ENCODE measurements at regions not wholly inside any gene's neighbourhood (a gene's known extent, or its start where the extent isn't known, plus 50 kb on each side); places are given as distances from the start of the nearest gene placed in this dataset.

DNA sequence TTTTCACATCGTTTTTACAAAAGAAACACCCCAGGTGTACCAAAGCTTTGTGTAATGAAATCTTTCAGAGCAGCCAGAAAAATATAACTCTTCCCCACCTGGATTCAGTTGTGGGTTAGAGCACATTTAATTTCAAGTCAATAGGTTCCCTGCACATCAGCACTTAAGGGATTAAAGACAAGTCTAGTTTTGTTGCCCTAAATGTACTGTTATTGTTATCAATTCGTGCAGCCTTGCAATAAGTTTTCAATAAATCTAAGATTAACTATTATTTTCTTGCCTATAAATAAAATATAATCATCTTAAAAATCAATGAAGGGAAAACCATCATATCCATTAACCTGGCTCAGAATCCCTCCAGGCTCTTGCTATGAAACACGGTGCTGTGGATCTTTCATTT, 172.5 kb upstream of the CDIN1 start:
- no peak for DNase-seq
- no CpG with 5 or more reads among the region's 3 CpGs for WGBS, 2 experiments (ENCODE audit: extremely low coverage in 2 of 2, insufficient read length in 1 of 2)
- Histone ChIP-seq H3K9ac (ENCODE audit: low read depth, low read length) (no peak overlapping the region), H2BK20ac (ENCODE audit: low read depth, low read length) (peak overlapping the region; percentile 46; the same call in 1 of the 2 replicates), H3K56ac (ENCODE audit: extremely low read depth, insufficient read depth, low read length) (no peak overlapping the region), H3K18ac (ENCODE audit: low read depth, low read length) (peak overlapping the region; percentile 35; the same call in 1 of the 2 replicates), H3K4me1 (ENCODE audit: control insufficient read depth, insufficient read depth, low read length) (peaks cover 7% of the 10 kb centered on the region; the same call in 1 of the 2 replicates), H2BK15ac (ENCODE audit: low read depth, low read length) (peak overlapping the region; percentile 74; the same call in 1 of the 3 replicates), H3K27ac (ENCODE audit: insufficient read depth, low read length) (no peak overlapping the region), H3K23ac (ENCODE audit: low read depth, low read length) (no peak overlapping the region; the same call in 1 of the 2 replicates), H4K8ac (ENCODE audit: low read depth in 2 of 2, low read length in 2 of 2) (peak overlapping the region in 1 of 2 experiments; percentile 50; a peak in 2 of 4 replicates), H3K14ac (replicated peaks; ENCODE audit: low read depth, low read length) (0 out of 2 replicates have a peak overlapping the region, but pooled peaks have one; percentile 14), H2BK5ac (ENCODE audit: low read depth, low read length, poor library complexity, severe bottlenecking) (no peak overlapping the region), H2AFZ (replicated peaks; ENCODE audit: low read length, poor library complexity) (no peak overlapping the region), H3K4me3 (ENCODE audit: insufficient read depth, low read depth, low read length) (no peak overlapping the region), H2BK120ac (ENCODE audit: low read depth, low read length) (peak overlapping the region; percentile 53; the same call in 1 of the 2 replicates), H3K79me1 (ENCODE audit: low read depth in 1 of 2, low read length in 2 of 2) (no peaks in the 10 kb centered on the region), H3K4ac (ENCODE audit: low read depth, low read length) (peak overlapping the region; percentile 19; the same call in 1 of the 2 replicates), H4K5ac (ENCODE audit: low read depth, low read length) (no peak overlapping the region), H3K9me1 (ENCODE audit: insufficient read depth, low read length) (no peaks in the 10 kb centered on the region), H2AK5ac (ENCODE audit: low read depth, low read length) (no peak overlapping the region), H3K36me3 (ENCODE audit: control insufficient read depth, insufficient read depth, low read length) (no peaks in the 10 kb centered on the region), H3K4me2 (ENCODE audit: low read depth, low read length) (no peak overlapping the region), H3K9me3 (ENCODE audit: control insufficient read depth, insufficient read depth, low read length) (no peaks in the 10 kb centered on the region), H3K27me3 (ENCODE audit: control insufficient read depth, insufficient read depth, low read length) (no peaks in the 10 kb centered on the region), H4K91ac (ENCODE audit: insufficient read depth, low read depth, low read length) (no peak overlapping the region; the same call in 1 of the 2 replicates), H4K20me1 (ENCODE audit: insufficient read depth, low read length) (no peaks in the 10 kb centered on the region), H2AK9ac (replicated peaks; ENCODE audit: low read depth, low read length, poor library complexity) (no peak overlapping the region)
- in situ Hi-C loops (cut with MboI; ENCODE audit: low sequenced_read_pairs) = no loop called here
- intact Hi-C loops (cut with micrococcal nuclease) = no loop called here
- ChIA-PET CTCF (interaction anchor here (0.8 to 1.0 kb wide), 3 partner anchors 11 to 43 kb away, joined by 3 read pairs; no protein-coding TSS in a partner anchor), POLR2A (ENCODE audit: unreplicated experiment) (no interaction called here)
- dilution Hi-C loops (cut with HindIII; ENCODE audit: low sequenced_read_pairs, unreplicated experiment) = no loop called here
- BruUV-seq (replicated peaks) = no TSS peak
- ATAC-seq (ENCODE audit: low read depth) = no peak
- TF ChIP-seq NFE2L2 (IDR thresholded peaks at IDR 0.05; ENCODE audit: low read depth, low read length) (no peak), BHLHE40 (IDR thresholded peaks at IDR 0.05; ENCODE audit: low read depth, low read length) (no peak)

Measured in IMR-90 (cell line).